ENCODE measurements at regions not wholly inside any gene's neighbourhood (a gene's known extent, or its start where the extent isn't known, plus 50 kb on each side); places are given as distances from the start of the nearest gene placed in this dataset.

DNA sequence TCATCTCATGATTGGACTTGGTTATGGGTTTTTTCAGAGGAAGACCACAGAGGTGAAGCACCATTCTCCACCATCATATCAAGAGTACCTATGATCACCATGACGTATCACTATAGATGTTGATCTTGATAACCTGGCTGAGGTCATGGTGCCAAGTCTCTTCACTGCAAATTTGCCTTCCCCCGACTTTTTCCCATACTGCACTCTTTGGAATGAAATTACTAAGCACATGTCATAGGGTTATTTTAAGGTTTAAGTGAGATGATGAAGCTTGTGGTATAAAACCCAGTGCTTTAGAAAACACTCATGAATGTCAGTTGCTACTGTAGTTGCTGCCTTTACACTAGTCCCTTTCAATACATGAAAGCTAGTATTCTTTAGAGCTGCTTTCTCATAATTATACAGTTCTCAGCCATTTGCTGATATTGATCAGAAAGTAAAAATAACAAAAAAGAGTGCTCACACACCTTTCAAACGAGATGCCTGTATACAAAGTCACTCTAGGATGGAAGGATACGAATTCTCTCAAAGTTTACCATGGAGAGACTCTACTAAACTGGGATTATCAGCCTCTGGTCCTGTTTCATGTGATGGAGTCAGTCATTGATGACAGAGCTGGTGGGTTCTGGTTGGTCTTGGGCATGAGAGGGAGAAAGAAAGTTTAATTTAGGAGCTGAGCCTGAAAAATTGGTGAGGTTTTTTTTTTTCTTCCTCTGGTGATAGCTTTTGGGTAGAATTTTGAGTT is 228.1 kb downstream of the PRL start:
- FAIRE-seq (peak; percentile 23), DNase-seq (ENCODE audit: low read depth) (no peak)
- Histone ChIP-seq H3K27me3 (ENCODE audit: control insufficient read depth, insufficient read depth, low read length) (no peaks in the 10 kb centered on the region), H3K36me3 (ENCODE audit: control insufficient read depth, insufficient read depth, low read length) (no peaks in the 10 kb centered on the region), H3K4me3 (ENCODE audit: low read depth, low read length) (no peak overlapping the region)
- TF ChIP-seq, protein P1, sequence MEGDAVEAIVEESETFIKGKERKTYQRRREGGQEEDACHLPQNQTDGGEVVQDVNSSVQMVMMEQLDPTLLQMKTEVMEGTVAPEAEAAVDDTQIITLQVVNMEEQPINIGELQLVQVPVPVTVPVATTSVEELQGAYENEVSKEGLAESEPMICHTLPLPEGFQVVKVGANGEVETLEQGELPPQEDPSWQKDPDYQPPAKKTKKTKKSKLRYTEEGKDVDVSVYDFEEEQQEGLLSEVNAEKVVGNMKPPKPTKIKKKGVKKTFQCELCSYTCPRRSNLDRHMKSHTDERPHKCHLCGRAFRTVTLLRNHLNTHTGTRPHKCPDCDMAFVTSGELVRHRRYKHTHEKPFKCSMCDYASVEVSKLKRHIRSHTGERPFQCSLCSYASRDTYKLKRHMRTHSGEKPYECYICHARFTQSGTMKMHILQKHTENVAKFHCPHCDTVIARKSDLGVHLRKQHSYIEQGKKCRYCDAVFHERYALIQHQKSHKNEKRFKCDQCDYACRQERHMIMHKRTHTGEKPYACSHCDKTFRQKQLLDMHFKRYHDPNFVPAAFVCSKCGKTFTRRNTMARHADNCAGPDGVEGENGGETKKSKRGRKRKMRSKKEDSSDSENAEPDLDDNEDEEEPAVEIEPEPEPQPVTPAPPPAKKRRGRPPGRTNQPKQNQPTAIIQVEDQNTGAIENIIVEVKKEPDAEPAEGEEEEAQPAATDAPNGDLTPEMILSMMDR (IDR thresholded peaks at IDR 0.05; ENCODE audit: insufficient read depth, low read length, severe bottlenecking), result no peak

DNA sequence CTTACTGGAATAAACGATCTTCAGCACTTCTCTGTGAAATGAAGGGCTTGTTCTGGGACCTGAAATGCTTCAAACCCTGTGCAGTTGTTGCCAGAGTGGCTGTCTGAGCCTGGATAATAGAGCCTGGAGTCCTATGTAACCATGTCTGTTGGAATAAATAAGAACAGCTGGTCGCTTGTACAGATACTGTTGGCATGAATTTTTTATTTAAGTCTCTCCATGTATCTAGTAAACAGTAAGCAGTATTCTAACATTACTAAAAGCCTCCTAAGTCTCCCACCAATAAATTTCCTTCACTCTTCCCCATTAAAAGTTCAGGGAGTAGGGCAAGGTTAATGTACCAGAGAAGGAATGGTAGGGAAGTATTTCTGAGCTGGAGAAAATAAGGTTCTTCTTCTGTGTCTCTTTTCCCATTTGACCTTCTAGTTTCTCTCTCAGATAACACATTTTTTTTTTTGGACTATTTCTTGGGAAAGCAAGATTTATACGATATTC is 227.5 kb downstream of the PRL start:
- Histone ChIP-seq H3K27me3 (ENCODE audit: control insufficient read depth, insufficient read depth, low read length) (no peaks in the 10 kb centered on the region), H3K36me3 (ENCODE audit: control insufficient read depth, insufficient read depth, low read length) (no peaks in the 10 kb centered on the region), H3K4me3 (ENCODE audit: low read depth, low read length) (no peak overlapping the region)
- TF ChIP-seq, protein P1 (IDR thresholded peaks at IDR 0.05; ENCODE audit: insufficient read depth, low read length, severe bottlenecking), result no peak
- DNase-seq (ENCODE audit: low read depth) (no peak), FAIRE-seq (no peak)

DNA sequence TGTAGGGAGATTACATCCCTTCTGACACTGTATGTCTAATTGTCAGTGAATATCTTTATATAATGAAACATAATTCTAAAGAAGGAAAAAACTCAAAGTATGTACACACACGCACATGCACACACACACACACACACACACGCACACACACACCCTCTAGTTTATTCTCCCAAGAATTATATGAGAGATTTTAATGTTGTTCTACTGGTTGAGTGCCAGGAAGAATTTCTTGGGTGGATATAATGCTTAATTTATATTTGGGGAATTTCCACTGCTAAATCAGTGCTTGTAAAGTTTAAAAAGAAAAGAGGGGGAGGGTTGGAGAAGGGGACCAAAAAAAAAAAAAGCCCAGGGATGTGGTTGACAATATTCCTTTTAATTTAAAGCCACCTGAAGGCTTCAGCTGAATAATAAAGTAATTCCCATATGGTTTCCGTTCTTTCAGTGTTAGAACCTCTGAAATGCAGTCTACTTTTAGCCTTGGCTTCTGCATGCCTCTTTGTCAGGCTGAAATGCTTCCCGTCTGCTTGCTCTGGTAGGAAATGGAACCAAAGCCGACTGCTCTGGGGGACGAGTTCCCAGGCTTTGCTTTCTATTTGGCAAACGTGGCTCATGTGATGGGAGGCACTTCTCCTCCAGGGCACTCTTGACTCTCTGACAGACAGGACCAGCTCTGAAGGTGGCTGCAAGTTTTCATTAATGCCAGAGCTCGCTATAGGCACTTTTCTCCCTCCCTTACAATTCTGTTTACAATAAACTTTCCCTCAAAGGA is 225.4 kb downstream of the PRL start:
- Histone ChIP-seq H3K4me3 (ENCODE audit: low read depth, low read length) (no peak overlapping the region), H3K27me3 (ENCODE audit: control insufficient read depth, insufficient read depth, low read length) (no peaks in the 10 kb centered on the region), H3K36me3 (ENCODE audit: control insufficient read depth, insufficient read depth, low read length) (no peaks in the 10 kb centered on the region)
- TF ChIP-seq, protein P1 (IDR thresholded peaks at IDR 0.05; ENCODE audit: insufficient read depth, low read length, severe bottlenecking), result no peak
- peak; percentile 21 for DNase-seq (ENCODE audit: low read depth)
- FAIRE-seq, result no peak

DNA sequence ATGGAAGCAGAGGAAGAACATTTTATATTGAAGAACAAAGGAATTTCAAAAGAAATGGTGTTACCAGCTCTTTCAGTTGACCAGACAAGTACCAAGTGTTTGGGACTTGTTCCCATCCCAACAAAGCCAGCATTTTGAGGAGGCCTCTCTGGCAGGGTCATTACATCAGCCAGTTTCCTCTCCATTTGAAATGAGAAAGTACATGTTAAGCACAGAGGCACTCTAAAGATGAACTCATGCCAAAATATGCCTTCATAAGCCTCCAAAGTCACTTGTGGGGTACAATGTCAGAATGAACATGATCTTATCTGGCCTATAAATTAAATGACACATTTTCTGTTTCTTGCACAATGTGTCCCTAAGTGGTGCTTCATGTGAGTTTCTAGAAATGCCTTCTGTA is 223.9 kb downstream of the PRL start:
- no peak for DNase-seq (ENCODE audit: low read depth)
- FAIRE-seq, result no peak
- Histone ChIP-seq H3K36me3 (ENCODE audit: control insufficient read depth, insufficient read depth, low read length) (no peaks in the 10 kb centered on the region), H3K27me3 (ENCODE audit: control insufficient read depth, insufficient read depth, low read length) (no peaks in the 10 kb centered on the region), H3K4me3 (ENCODE audit: low read depth, low read length) (no peak overlapping the region)
- TF ChIP-seq, protein P1 (IDR thresholded peaks at IDR 0.05; ENCODE audit: insufficient read depth, low read length, severe bottlenecking), result no peak

DNA sequence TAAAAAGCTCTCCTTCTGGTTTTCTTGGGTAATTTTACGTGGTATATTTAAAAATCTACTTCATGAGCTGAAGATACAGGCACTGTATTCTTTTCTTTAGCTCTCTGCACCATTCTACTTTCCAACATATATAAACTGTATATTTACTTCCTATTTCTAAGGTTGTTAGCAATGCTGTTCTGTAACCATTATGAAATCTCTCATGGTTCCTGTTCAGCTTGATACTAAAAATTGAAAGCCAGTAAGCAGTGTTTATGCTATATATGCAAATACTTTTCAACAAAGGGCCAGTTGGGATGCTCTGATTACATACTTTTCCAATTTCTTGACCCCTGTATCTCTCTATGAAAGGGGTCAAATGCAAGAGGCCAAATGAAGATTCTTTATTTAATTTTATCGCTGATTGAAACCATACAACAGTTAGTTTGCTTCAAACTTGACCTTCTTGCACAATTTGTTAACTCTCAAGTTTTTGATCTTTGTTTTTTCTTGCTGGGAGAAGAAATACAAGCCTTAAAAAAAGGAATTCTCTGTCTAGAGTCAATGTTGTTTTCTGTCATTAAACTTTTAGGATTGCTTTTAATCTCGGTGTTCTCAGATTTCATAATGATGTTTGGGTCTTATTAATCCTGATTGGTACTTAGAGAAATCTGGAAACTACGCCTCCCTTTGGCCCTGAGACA is 223.2 kb downstream of the PRL start:
- DNase-seq (ENCODE audit: low read depth) (no peak), FAIRE-seq (no peak)
- no peak overlapping the region for H3K4me3 ChIP-seq (ENCODE audit: low read depth, low read length)
- H3K36me3 ChIP-seq (ENCODE audit: control insufficient read depth, insufficient read depth, low read length), result no peaks in the 10 kb centered on the region
- H3K27me3 ChIP-seq (ENCODE audit: control insufficient read depth, insufficient read depth, low read length), result no peaks in the 10 kb centered on the region
- TF ChIP-seq, protein P1 (IDR thresholded peaks at IDR 0.05; ENCODE audit: insufficient read depth, low read length, severe bottlenecking), result no peak

All from bronchial epithelial cell (primary cell).